HepG2 (cell line): ENCODE measurements at regions not wholly inside any gene's neighbourhood (a gene's known extent, or its start where the extent isn't known, plus 50 kb on each side); places are given as distances from the start of the nearest gene placed in this dataset.
A peak's percentile ranks its signal among the peaks of the same experiment; 100 is the strongest.

Experiments used
- ARNT ChIP-seq: fragments of 450-650 bp; IDR thresholded peaks from 2 replicates; pipeline ENCODE4 v1.6.1; 2017
- CTCF ChIP-seq: sonication (generic); formaldehyde crosslinking; IDR thresholded peaks from 2 replicates; pipeline ENCODE4 v1.5.0; 2020; ENCODE audit warnings: mild to moderate bottlenecking, missing genetic modification reagents, moderate library complexity
- FOXJ3 ChIP-seq: sonication (generic); formaldehyde crosslinking; IDR thresholded peaks from 2 replicates; pipeline ENCODE4 v1.4.0; 2020; ENCODE audit warnings: missing genetic modification reagents, mild to moderate bottlenecking, borderline replicate concordance
- JUN ChIP-seq: sonication (generic); formaldehyde crosslinking; IDR thresholded peaks from 2 replicates; pipeline ENCODE4 v1.4.0; 2020; ENCODE audit warnings: mild to moderate bottlenecking, missing genetic modification reagents
- JUND ChIP-seq: sonication (generic); formaldehyde crosslinking; IDR thresholded peaks from 2 replicates; pipeline ENCODE4 v1.8.0; 2022; ENCODE audit warnings: mild to moderate bottlenecking, missing genetic modification reagents
- MAFK ChIP-seq, 2 experiments: IDR thresholded peaks in 1 of 2; conservative IDR thresholded peaks in 1 of 2; 2 replicates each; pipeline ENCODE4 v1.6.1; 2011; ENCODE audit warnings: improper control_type of control experiment in 2 of 2, low read length in 2 of 2
- MEIS1 ChIP-seq: sonication (generic); formaldehyde crosslinking; IDR thresholded peaks from 2 replicates; pipeline ENCODE4 v1.9.0; 2021; ENCODE audit warnings: mild to moderate bottlenecking, missing genetic modification reagents, moderate library complexity, borderline replicate concordance
- RXRA ChIP-seq: sonication (generic); formaldehyde crosslinking; IDR thresholded peaks from 2 replicates; pipeline ENCODE4 v1.5.1; 2020; ENCODE audit warnings: missing genetic modification reagents
- ZBTB39 ChIP-seq: sonication (generic); formaldehyde crosslinking; IDR thresholded peaks from 2 replicates; pipeline ENCODE4 v1.5.0; 2020; ENCODE audit warnings: missing genetic modification reagents
- ZFP62 ChIP-seq: sonication (generic); formaldehyde crosslinking; IDR thresholded peaks from 2 replicates; pipeline ENCODE4 v1.4.0; 2020; ENCODE audit warnings: missing genetic modification reagents
- ZSCAN25 ChIP-seq: sonication (generic); formaldehyde crosslinking; IDR thresholded peaks from 2 replicates; pipeline ENCODE4 v1.8.0; 2022; ENCODE audit warnings: mild to moderate bottlenecking, missing genetic modification reagents
- ZZZ3 ChIP-seq: sonication (generic); formaldehyde crosslinking; IDR thresholded peaks from 2 replicates; pipeline ENCODE4 v1.4.0; 2020; ENCODE audit warnings: missing genetic modification reagents, mild to moderate bottlenecking, borderline replicate concordance

GRCh38 chr9:23438299-23438907 is 387.6 kb downstream of the ELAVL2 start:
- TF ChIP-seq ZSCAN25 (CRISPR knock-in tag), result no peak
- TF ChIP-seq CTCF (CRISPR knock-in tag), result peak; percentile 26
- no peak for TF ChIP-seq ZZZ3 (CRISPR knock-in tag)
- TF ChIP-seq MEIS1 (CRISPR knock-in tag), result no peak
- TF ChIP-seq JUND, result no peak
- no peak for TF ChIP-seq MAFK (conservative IDR thresholded peaks at IDR 0.05 in 1 of 2, IDR thresholded peaks at IDR 0.05 in 1 of 2; ENCODE audit: low read length in 2 of 2)
- no peak for TF ChIP-seq ZFP62
- no peak for TF ChIP-seq RXRA (CRISPR knock-in tag)
- no peak for TF ChIP-seq ARNT
- TF ChIP-seq JUN (CRISPR knock-in tag), result no peak
- no peak for TF ChIP-seq FOXJ3 (CRISPR knock-in tag)
- no peak for TF ChIP-seq ZBTB39
